ENCODE measurements at regions not wholly inside any gene's neighbourhood (a gene's known extent, or its start where the extent isn't known, plus 50 kb on each side); places are given as distances from the start of the nearest gene placed in this dataset.
"Not testable (repeated sequence)": the region's sequence is repeated elsewhere in the genome, so short reads cannot be mapped to it uniquely, and the experiment has no call there.

- H3K27me3 ChIP-seq, H3K4me3 ChIP-seq, DNase-seq, H3K9me3 ChIP-seq, H3K36me3 ChIP-seq: not testable (repeated sequence)
Observed at GRCh38 chr2:37750286-37750685, 78.8 kb upstream of the CDC42EP3 start.

GRCh38 chr2:37752766-37753165 is 81.3 kb upstream of the CDC42EP3 start:
- H3K4me3 ChIP-seq = no peak overlapping the region
- H3K36me3 ChIP-seq = no peaks in the 10 kb centered on the region
- H3K9me3 ChIP-seq = no peaks in the 10 kb centered on the region
- no peaks in the 10 kb centered on the region for H3K27me3 ChIP-seq
- DNase-seq = no peak

- H3K4me3 ChIP-seq = no peak overlapping the region
- H3K36me3 ChIP-seq = no peaks in the 10 kb centered on the region
- H3K9me3 ChIP-seq = no peaks in the 10 kb centered on the region
- no peaks in the 10 kb centered on the region for H3K27me3 ChIP-seq
- no peak for DNase-seq
Observed at GRCh38 chr2:37753758-37754157, 82.3 kb upstream of the CDC42EP3 start.

- not testable (repeated sequence) for DNase-seq, H3K9me3 ChIP-seq, H3K4me3 ChIP-seq, H3K27me3 ChIP-seq, H3K36me3 ChIP-seq
Observed at GRCh38 chr2:37755961-37756559, 84.6 kb upstream of the CDC42EP3 start.

DNA sequence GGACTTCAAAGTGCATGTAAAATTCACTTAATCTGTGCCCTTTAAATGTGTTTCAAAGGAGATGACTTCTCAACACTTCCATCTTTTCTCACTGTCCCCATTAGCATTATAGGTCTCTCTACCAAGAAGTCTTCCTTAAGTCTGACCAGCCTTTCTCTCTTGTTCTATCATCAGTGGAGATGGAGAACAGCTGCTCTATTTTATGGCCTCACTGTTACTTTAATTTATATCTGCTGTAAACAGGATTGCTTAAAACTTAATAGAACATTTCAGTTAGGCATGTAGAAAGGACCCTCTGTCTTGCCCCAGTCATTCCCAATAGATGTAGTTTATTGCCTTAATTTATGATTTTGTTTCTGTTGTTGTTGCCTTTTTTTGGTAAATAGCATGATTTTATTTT is 86.0 kb upstream of the CDC42EP3 start:
- H3K27me3 ChIP-seq, H3K36me3 ChIP-seq, H3K4me3 ChIP-seq, DNase-seq, H3K9me3 ChIP-seq: not testable (repeated sequence)

DNA sequence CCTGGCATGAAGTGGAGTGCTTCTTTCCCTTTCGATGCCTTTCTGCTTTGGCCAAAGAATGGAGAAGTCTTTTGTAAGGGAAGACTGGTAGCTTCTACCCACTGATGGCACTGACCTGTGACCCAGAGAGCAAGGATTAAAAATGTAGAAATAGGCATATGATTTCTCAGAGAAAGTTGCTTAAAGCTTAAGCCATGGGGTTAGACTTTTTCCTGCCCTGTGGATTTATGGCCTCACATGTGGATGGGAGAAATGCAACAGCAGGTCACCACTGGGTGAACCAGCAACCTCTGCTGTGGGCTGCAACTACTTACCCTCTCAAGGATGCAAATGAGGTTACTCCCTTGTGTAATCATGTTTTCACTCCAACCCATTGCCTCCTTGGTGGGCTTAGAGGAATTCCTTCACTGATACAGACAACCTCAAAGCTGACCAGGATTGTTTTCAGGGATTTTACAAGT is 86.7 kb upstream of the CDC42EP3 start:
- not testable (repeated sequence) for H3K27me3 ChIP-seq, DNase-seq, H3K9me3 ChIP-seq, H3K4me3 ChIP-seq, H3K36me3 ChIP-seq

GRCh38 chr2:37759989-37760388 is 88.5 kb upstream of the CDC42EP3 start:
- H3K4me3 ChIP-seq, H3K36me3 ChIP-seq, DNase-seq, H3K27me3 ChIP-seq, H3K9me3 ChIP-seq: not testable (repeated sequence)

DNA sequence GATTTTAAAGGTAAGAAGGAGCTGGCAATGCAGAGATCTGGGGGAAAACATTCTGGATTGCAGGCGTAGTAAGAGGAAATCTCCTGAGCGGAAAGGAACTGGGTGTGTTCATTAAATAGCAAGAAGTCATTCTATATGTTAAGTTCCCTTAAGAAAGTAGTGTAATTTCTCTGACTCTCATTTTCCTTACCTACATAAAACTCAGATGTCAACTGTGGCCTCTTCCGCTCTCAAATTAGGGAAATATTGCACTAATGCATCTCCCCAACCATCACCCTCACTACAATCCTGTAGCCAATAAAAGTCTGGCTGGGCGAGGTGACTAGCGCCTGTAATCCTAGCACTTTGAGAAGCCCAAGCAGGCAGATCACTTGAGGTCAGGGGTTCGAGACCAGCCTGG is 89.0 kb upstream of the CDC42EP3 start:
- Histone ChIP-seq H3K36me3 (no peaks in the 10 kb centered on the region), H3K27me3 (no peaks in the 10 kb centered on the region), H3K4me3 (no peak overlapping the region), H3K9me3 (no peaks in the 10 kb centered on the region)
- no peak for DNase-seq

DNA sequence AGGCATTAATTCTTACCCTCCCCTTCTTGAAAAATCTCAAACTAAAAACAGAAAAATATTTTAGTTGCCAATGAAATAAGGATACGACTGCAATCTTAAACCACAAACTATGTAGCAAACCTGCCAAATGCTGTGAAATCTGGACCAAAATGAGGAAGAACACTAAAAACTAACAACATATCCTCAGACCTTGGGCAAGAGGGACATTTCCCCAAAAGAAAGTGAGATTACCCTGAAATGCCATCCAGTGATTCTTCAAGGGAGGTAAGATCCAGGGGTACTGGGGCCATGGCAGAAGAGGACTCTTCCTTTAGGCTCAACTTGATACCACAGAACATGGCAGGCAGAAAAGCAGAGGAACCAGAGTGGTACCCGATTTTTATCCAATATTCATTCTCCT is 90.8 kb upstream of the CDC42EP3 start:
- H3K4me3 ChIP-seq, H3K27me3 ChIP-seq, H3K36me3 ChIP-seq, H3K9me3 ChIP-seq, DNase-seq: not testable (repeated sequence)

DNA sequence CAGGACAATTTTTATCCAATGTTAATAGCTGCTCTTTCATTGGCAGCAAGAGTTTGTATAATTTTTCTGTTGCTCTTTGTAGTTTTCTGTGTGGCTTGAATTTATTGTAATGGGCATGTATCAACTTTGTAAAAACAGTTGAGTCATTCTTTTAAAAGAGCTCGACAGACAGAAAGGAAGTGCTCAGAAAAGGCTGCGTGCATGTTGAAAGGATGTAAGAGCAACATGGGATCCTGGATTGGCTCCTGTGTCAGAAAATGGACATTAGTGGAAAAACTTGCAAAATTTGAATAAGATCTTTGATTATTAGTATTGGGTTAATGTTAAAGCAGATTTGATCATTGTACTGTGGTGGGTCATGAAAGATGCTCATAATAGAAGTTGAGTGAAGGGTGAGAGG is 93.3 kb upstream of the CDC42EP3 start:
- no peak overlapping the region for H3K4me3 ChIP-seq
- H3K27me3 ChIP-seq = no peaks in the 10 kb centered on the region
- H3K36me3 ChIP-seq = no peaks in the 10 kb centered on the region
- no peak for DNase-seq
- H3K9me3 ChIP-seq = no peaks in the 10 kb centered on the region

- Histone ChIP-seq H3K36me3 (no peaks in the 10 kb centered on the region), H3K9me3 (no peaks in the 10 kb centered on the region), H3K4me3 (no peak overlapping the region), H3K27me3 (no peaks in the 10 kb centered on the region)
- DNase-seq = no peak
Observed at GRCh38 chr2:37766106-37766505, 94.7 kb upstream of the CDC42EP3 start.

GRCh38 chr2:37767046-37767445 is 95.6 kb upstream of the CDC42EP3 start:
- H3K36me3 ChIP-seq = no peaks in the 10 kb centered on the region
- no peak overlapping the region for H3K4me3 ChIP-seq
- no peaks in the 10 kb centered on the region for H3K27me3 ChIP-seq
- no peaks in the 10 kb centered on the region for H3K9me3 ChIP-seq
- no peak for DNase-seq

DNA sequence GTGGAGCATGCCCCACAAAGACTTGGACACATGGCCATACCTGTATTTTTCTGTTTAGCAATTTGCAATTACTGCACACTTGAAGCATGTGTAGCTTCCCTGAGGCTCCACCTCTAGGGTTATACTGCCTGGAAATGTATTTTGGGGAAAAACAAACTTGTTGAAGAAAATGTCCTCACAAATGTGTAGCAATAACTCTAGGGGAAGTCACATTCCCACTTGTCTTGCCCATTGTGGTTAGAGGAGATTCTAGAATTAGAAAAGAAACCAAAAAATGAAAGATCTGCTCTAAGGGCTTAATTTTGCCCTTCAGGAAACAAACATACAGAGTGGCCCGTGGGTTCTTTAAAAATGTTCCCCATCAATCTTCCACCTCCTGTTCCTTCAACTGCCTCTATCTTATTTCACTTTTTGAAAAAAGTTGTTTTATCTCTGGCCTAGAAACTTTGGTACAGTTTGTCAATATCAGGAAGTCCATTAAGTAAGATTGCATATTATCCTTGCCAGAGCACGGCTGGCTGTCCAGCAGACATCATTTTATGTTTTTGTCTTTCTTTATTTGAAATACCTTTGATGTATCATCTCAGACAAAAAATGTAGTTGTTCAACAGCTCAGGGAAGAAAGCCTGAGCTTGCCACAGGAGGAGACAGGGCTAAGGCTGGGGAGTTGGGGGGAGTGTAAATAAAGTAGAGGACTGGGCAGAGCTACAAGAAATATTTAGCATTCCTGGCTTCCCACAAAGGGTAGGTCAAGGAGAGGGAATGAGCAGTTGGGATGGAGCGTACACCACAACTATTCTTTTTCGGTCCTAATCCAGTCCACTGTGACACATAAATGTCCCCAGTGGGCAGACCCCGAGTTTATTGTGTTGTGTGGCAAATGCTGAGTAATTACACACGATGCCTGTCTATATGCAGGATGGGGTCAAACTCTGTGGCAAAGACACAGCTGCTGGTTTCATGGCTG is 96.8 kb upstream of the CDC42EP3 start:
- DNase-seq = peak; percentile 77
- H3K36me3 ChIP-seq = no peaks in the 10 kb centered on the region
- H3K27me3 ChIP-seq = no peaks in the 10 kb centered on the region
- no peaks in the 10 kb centered on the region for H3K9me3 ChIP-seq
- no peak overlapping the region for H3K4me3 ChIP-seq

DNA sequence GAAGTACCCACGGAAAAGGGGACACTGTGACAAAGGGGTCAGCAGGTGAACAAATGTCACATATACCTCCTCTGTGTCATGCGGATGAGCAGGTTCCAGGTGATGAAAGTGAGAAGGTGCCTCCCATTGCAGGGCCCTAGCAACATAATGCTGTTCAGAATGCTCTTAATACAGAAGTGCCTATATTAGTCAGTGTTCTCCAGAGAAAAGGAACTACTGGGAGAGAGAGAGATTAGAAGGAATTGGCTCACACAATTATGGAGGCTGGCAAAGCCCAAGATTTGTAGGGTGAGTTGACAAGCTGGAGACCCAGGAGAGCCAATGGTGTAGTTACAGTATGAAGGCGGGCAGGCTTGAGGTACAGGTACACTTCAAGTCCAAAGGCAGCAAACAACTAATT is 98.1 kb upstream of the CDC42EP3 start:
- no peak for DNase-seq
- H3K4me3 ChIP-seq = no peak overlapping the region
- no peaks in the 10 kb centered on the region for H3K36me3 ChIP-seq
- no peaks in the 10 kb centered on the region for H3K9me3 ChIP-seq
- H3K27me3 ChIP-seq = no peaks in the 10 kb centered on the region

DNA sequence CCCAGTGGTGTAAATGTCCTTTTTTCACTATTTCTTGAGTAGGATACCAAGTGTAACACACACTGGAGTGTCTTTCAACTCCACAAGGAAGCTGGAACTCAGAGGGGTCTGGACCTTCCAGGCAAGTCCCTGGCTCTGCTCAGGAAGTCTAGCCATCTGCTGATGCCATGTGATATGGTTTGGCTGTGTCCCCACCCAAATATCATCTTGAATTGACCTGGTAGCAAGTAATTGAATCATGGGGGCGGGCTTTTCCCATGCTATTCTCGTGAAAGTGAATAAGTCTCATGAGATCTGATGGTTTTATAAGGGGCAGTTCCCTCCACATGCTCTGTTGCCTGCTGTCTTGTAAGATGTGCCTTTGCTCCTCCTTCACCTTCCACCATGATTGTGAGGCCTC is 99.4 kb upstream of the CDC42EP3 start:
- H3K27me3 ChIP-seq = no peaks in the 10 kb centered on the region
- H3K36me3 ChIP-seq = no peaks in the 10 kb centered on the region
- no peaks in the 10 kb centered on the region; the same call in 1 of the 2 replicates for H3K9me3 ChIP-seq
- no peak overlapping the region for H3K4me3 ChIP-seq
- DNase-seq = no peak

DNA sequence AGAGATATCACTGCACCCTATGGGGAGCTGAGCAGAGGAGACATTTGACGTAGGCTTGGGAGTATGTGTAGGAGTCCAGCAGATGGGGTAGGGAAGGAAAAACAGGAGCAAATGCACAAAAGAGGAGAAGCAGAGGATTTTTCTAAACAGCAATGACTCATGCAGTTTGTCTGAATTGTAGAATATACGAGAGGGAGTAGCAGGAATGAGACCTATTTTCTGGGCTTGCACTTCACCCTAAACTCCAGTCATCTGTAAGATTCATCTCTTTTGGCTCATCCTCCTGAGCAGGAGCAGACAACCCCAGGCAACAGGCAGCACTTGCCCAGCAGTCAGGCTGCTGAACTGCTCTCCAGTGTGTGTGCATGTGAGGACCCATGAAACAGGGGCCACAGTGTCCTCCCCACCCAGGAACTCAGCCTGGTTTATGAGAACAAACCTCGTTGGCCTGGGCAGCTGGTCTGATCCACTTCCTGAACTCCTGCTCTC is 100.2 kb upstream of the CDC42EP3 start:
- DNase-seq = peak; percentile 45
- Histone ChIP-seq H3K36me3 (no peaks in the 10 kb centered on the region), H3K4me3 (no peak overlapping the region), H3K9me3 (no peaks in the 10 kb centered on the region; the same call in 1 of the 2 replicates), H3K27me3 (no peaks in the 10 kb centered on the region)

DNA sequence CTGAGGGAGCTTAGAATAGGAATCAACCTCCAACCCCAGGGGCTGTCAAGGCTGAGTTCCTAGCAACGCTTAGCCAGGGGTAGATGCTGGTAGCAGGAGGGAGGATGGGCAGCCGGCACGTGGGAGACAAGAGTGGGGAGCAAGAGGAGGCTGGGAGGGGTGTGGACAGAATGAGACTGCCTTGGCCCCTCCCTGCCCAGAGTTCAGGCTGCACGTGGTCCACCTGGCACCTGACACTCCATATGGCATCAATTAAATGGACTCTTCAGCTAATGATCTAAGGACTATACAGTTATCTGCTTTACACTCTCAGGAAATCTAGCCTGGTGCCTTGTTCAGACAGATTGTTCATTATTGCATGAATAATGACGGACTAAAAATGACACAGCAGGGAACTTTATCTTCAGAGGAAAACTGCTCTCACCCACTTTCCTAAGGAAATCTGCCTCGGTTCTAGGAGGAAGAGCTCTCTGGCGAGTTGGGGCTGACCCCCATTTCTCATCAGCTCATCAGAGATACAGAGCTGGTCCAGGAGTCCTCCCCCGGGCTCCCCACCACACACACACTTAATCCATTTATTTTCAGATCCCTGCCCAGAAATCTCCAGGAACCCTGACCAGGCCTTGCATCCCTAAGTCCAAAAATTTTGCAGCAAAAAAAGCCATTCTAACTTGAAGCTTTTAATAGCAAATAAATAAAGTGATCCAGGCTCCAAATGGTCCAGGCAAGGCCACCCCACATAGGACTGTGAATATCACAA is 102.1 kb upstream of the CDC42EP3 start:
- Histone ChIP-seq H3K27me3 (no peaks in the 10 kb centered on the region), H3K9me3 (no peaks in the 10 kb centered on the region; the same call in 1 of the 2 replicates), H3K36me3 (no peaks in the 10 kb centered on the region), H3K4me3 (no peak overlapping the region)
- no peak for DNase-seq

All from MG63 (cell line).